ENCODE measurements at regions not wholly inside any gene's neighbourhood (a gene's known extent, or its start where the extent isn't known, plus 50 kb on each side); places are given as distances from the start of the nearest gene placed in this dataset.

- TF ChIP-seq POLR2A (IDR thresholded peaks at IDR 0.05; ENCODE audit: low read length) (no peak), GATA1 (IDR thresholded peaks at IDR 0.05; ENCODE audit: low read depth, low read length) (no peak)
Measured at GRCh38 chr5:21058289-21058688, 1070.3 kb upstream of the CDH18 start.
